HL-60/S4 treated with retinoic acid at 250 ng/mL for 4 days and 3 days (cell line): ENCODE measurements at regions not wholly inside any gene's neighbourhood (a gene's known extent, or its start where the extent isn't known, plus 50 kb on each side); places are given as distances from the start of the nearest gene placed in this dataset.

ENCODE experiments used
- in situ Hi-C: fragments of 300-500 bp; cut with MboI; formaldehyde crosslinking; loops from 2 replicates; pipeline ENCODE4 v1.7.0; 2022; ENCODE audit warnings: low sequenced_read_pairs

GRCh38 chr17:33403194-33403593, 110.1 kb upstream of the ASIC2 start:
- in situ Hi-C loops, result no loop called here

- in situ Hi-C loops, result no loop called here
Observed at GRCh38 chr17:33404070-33404819, 111.2 kb upstream of the ASIC2 start.

GRCh38 chr17:33416131-33416530, 123.0 kb upstream of the ASIC2 start:
- in situ Hi-C loops, result no loop called here

GRCh38 chr17:33421933-33422332, 128.8 kb upstream of the ASIC2 start:
- in situ Hi-C loops, result no loop called here

- in situ Hi-C loops, result no loop called here
Observed at GRCh38 chr17:33433581-33433980, 140.5 kb upstream of the ASIC2 start.

- in situ Hi-C loops, result no loop called here
Observed at GRCh38 chr17:33434841-33435240, 141.7 kb upstream of the ASIC2 start.

- in situ Hi-C loops, result no loop called here
Observed at GRCh38 chr17:33435721-33436301, 142.7 kb upstream of the ASIC2 start.

GRCh38 chr17:33436321-33436720, 143.2 kb upstream of the ASIC2 start:
- in situ Hi-C loops, result no loop called here

- in situ Hi-C loops, result no loop called here
Observed at GRCh38 chr17:33438139-33438538, 145.0 kb upstream of the ASIC2 start.

GRCh38 chr17:33438578-33438977, 145.5 kb upstream of the ASIC2 start:
- in situ Hi-C loops, result no loop called here

- in situ Hi-C loops, result no loop called here
Observed at GRCh38 chr17:33442320-33442719, 149.2 kb upstream of the ASIC2 start.

GRCh38 chr17:33444731-33445130, 151.6 kb upstream of the ASIC2 start:
- in situ Hi-C loops, result no loop called here

GRCh38 chr17:33447090-33447489, 154.0 kb upstream of the ASIC2 start:
- in situ Hi-C loops, result no loop called here

- in situ Hi-C loops, result no loop called here
Observed at GRCh38 chr17:33451221-33451620, 158.1 kb upstream of the ASIC2 start.

GRCh38 chr17:33457477-33457876, 164.4 kb upstream of the ASIC2 start:
- in situ Hi-C loops, result no loop called here

- in situ Hi-C loops, result no loop called here
Observed at GRCh38 chr17:33459078-33459940, 166.2 kb upstream of the ASIC2 start.

GRCh38 chr17:33460781-33461450, 167.8 kb upstream of the ASIC2 start:
- in situ Hi-C loops, result no loop called here

GRCh38 chr17:33463887-33464286, 170.8 kb upstream of the ASIC2 start:
- in situ Hi-C loops, result no loop called here

GRCh38 chr17:33464669-33465280, 171.7 kb upstream of the ASIC2 start:
- in situ Hi-C loops, result no loop called here

- in situ Hi-C loops, result no loop called here
Observed at GRCh38 chr17:33469421-33469820, 176.3 kb upstream of the ASIC2 start.

- in situ Hi-C loops, result no loop called here
Observed at GRCh38 chr17:33469911-33470310, 176.8 kb upstream of the ASIC2 start.
